ENCODE measurements at regions not wholly inside any gene's neighbourhood (a gene's known extent, or its start where the extent isn't known, plus 50 kb on each side); places are given as distances from the start of the nearest gene placed in this dataset.

DNA sequence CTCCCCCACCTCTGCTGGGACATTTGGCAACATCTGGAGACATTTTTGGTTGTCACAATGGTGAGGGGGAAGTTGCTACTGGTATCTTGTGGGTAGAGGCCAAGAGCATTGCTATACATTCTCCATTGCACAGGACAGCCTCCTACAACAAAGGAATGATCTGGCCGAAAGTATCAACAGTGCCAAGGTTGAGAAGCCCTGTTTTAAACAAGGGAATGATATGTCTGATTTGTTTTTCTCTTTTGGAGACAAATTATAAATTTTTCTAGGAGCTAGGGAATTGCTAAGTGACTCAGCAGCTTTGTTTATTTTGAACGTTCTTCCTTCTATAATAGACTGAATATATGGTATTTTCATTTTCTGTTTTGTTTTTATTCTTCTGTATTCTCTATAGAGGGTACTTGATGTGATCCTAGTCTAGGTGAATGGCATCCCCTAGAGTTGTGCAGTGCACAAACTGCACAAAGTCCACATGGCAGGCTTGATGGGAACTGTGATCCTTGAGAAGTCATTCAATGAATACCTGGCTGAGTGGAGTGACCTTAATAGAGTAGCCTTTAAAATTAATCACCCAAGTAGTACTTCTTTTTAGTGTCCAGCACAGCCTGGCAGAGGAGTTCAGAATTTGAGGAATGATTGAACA, 288.6 kb upstream of the USP24 start:
- DNase-seq (ENCODE audit: low read depth in 1 of 2, low spot score in 1 of 2): no peak

DNA sequence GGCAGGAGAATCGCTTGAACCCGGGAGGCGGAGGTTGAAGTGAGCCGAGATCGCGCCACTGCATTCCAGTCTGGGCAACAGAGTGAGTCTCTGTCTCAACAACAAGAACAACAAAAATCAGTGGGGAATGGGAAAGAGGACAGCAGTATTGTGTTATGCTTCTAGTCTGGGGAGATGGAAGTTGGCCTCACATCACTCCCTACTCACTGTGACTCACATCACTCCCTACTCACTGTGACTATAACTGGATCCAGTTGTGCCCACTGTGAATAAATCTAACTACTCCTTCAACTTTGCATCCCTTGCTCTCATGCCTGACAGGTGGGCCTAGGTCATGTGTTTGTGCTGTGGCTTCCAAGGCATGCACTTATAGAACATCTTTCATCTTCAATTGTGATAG, 285.4 kb upstream of the USP24 start:
- DNase-seq (ENCODE audit: low read depth in 1 of 2, low spot score in 1 of 2): no peak

DNA sequence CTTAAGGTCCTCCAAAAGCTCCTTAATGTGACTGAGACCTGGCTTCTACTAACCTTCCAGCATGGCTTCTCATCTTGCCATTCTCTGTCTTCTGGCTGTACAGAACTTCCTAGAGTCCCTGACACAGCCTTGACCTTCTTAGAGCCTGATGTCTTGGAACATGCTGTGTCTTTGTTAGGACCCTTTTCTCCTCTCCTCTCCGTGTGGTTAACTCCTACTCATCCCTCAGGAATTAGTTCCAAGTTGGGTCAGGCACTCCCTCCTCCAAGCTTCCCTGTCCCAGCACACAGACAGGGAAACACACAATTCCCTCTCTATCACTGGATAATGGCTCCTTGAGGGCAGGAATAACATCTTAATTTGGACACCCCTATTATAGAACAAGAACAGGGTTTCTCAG, 275.4 kb upstream of the USP24 start:
- DNase-seq (ENCODE audit: low read depth in 1 of 2, low spot score in 1 of 2): no peak

DNA sequence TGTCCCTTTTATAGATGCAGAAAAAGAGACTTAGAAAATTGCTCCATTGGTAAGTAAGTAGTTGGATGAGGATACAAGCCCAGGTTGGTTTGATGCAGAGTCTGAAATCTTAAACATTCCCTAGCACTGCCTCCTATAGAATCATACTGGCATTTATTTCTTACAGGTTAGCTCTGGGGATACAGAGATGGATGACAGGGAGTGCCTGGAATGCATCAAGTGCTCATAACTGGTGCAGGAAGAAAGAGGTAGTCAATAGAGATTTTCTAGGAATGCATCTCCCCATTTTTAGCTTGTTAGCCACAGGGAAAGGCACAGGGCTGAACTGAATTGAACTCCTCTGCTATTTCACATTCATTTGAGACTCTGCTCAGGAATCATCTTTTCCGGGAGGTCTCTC, 269.0 kb upstream of the USP24 start:
- DNase-seq (ENCODE audit: low read depth in 1 of 2, low spot score in 1 of 2): no peak

DNA sequence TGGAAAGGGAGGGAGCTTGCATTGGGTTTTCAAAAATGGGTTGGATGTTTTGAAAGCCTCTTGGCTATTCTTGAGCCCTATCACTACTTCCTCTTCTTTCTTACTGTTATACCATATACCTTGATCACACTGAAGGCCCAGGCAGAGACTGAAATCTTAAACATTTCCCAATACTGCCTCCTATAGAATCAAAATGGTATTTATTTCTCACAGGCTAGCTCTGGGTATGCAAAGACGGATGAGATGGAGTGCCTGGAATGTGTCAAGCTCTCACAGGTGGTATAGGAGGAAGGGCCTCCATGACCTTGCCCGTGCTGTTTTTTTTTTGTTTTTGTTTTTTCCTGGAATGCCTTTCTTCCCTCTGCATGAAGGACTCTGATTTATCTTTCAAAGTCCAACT, 268.4 kb upstream of the USP24 start:
- no peak for DNase-seq (ENCODE audit: low read depth in 1 of 2, low spot score in 1 of 2)

DNA sequence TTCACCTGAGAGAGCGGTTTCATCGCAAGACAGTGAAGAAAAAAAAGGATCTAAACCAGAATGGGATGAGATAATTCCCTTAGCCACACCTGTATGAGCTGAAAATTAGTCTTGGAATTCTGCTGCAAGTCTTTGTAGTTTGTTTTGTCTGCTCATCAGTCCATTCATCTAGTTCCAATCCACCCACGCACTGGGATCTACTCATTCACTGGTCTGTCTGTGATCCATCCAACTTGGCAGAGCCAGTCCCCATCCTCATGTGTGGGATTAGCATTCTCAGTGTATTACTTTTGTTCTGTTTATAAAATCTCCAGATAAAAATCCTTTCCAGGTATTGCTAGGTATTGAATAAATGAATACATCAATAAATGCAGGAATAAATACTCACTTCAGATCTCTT, 266.5 kb upstream of the USP24 start:
- no peak for DNase-seq (ENCODE audit: low read depth in 1 of 2, low spot score in 1 of 2)

DNA sequence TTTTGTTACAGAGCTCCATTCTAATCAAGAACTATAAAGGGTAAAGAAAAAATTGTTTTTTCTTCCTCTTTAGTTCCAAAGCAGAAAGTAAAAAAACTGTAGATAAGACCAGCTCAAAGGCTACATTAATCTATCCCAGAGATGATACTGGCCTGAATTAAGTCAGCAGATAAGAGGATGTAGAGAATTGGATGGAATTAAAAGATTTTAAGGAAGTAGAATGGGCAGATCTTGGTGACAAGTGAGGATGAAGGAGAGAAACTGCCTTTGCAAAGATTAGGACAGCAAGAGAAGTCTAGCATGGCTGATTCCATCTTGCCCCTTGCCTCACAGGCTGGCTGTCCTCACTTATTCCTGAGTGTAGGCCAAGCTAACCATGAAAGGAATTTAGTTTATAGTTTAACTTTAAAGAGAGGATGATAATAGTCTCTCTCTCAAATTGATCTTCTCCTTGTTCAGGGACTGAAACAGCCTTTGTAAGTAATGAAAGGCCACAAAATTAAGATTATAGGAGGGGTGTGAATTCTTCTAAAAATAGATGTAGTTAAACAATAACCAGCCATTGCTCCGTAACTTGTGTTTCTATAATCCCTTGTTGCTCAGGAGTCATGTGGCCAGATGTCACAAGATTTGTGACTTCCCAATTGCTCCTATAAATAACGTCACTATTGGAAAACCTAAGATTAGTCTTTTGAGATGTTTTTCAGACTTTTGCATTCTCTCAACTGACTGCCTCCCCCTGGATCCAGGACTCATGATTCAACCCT, 265.0 kb upstream of the USP24 start:
- DNase-seq (ENCODE audit: low read depth in 1 of 2, low spot score in 1 of 2): no peak

DNA sequence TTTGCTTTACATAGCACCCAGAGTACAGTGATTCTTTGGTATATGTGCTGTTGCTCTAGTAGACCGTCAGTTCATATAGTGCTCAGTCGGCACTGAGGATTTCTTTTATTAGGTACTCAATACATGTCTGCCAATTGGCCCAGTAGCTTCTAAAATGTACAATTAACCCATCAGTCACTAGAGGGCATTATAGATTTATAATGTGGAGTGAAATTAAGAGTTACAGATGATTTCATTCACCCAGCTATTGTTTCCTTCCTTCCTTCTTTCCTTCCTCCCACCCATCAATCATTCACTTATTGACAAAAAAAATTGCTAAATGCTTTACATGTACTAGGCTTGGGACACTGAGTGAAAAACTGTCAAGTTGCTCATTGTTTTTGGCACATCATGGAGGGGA, 263.6 kb upstream of the USP24 start:
- DNase-seq (ENCODE audit: low read depth in 1 of 2, low spot score in 1 of 2): no peak

DNA sequence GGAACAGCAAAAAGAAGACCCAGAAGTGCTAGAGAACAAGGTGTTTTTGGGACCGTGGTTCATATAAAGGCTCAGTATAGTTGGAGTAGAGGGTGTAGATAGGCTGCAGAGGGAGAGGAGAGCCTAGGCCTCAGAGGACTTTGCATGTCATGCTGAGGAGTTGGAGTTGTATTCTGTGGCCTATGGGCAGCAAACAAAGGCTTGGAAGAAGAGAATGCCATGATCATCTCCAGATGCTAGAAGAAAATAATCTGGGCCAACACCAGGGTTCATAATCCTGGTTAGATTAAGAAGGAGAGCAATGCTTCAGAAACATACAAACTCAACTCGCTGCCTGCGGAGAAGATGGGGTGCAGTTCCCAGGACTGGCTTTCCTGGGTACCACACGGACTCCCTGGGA, 262.8 kb upstream of the USP24 start:
- no peak for DNase-seq (ENCODE audit: low read depth in 1 of 2, low spot score in 1 of 2)

DNA sequence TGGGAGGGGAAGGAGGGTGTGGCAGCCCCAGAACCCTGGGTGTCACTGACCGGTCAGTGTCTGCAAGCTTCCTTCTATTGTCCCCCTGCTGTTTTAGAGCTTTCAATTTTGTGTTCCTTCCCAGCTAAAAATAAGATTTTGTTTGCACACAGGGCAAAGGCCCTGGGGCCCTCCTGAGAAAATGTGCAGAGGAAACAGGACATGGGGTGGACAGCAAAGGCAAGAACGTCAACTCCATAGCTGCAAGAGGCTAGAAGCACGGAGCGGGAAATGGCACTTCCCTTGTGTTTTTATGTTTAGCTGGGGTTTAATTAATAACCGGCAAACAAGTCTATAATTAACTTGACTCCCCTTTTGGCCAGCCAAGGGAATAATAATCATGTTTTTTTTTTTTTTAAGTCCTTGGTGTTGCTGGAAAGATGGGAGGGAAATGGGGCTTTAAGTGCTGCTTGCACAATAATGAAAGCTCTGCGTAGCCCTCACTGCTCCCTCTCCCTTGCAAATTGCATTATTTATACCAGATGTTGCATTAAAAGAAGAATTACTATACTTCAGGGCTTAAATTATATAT, 261.4 kb upstream of the USP24 start:
- DNase-seq (ENCODE audit: low read depth in 1 of 2, low spot score in 1 of 2): no peak

DNA sequence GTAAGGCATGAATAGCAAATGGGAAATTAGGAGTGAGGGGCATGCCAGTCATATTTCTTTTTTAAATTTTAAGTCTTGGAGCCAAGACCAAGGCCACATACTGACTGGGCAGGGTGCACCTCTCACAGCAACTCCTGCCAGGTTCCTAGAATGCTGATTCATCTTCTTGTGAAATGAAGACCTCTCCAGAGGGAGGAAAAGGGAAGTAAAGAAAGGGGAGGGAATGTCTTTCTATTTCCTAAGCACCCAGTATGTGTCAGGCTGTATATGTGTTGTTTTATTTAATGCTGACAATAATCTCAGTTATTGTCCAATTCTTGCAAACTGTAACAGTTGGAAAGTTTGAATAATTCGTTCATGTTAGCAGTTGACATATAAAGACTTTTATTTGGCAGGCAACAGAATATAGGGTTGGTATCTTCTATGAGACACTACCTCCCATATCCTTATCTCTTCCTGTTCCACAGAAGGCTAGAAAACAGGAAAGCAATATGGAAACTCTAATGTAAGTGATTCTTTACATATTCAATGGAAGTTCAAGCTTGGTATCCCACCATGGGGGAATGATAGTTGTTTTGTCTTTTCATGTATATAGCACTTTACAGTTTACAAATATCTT, 259.1 kb upstream of the USP24 start:
- DNase-seq (ENCODE audit: low read depth in 1 of 2, low spot score in 1 of 2): no peak

DNA sequence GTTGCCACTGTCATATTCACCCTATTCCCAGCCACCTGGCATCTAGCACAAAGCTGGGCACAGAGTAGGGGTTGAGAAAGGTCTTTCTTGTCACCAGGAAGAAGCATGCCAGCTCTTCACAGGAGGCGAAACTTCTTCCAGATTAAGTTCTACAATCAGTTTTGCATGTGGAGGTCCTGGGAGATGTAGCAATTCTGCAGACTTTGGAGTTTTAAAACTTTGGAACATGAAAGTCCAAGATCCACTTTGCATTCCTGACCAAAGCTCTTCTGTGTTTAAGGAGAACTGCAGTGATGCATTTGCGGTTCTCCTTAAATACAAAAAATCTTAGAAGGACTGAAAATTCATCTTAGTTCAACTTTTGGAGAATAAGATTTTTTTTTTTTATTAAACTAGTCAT, 258.5 kb upstream of the USP24 start:
- no peak for DNase-seq (ENCODE audit: low read depth in 1 of 2, low spot score in 1 of 2)

DNA sequence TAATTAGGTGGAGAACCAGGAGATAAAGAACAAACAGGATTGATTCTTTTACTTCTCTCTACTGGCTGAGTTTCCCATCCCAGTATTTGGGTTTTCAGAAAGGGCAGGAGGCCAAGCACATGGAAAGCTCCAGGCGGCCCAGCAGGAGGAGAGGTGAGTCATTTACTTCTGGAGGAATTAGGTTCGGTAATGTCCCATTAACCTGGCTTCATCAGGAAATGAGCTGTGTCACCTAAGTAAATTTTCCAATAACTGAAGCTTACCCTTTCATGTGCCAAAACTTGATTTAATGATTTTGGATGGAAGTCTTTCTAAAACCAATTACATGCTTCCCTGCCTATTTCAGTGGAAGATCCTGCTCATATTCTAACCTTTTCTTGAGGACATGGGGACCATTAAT, 257.6 kb upstream of the USP24 start:
- no peak for DNase-seq (ENCODE audit: low read depth in 1 of 2, low spot score in 1 of 2)

DNA sequence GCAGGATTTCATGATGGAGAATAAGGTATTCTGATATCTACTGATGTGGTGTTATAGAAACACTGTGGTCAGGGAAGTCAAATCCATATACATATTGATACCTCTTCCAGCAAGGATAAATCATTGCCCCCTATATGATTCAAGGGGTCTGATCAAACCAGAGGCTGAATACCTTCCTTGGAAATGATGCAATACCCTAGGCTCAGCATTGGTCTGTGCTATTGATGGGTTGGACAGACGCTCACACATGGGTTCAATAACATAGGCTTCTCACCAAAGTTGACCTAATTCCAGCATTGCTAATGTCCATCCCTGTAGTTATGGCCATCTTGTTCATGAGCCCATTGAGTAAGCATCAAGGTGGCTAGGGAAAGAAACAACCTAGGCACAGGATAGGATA, 257.0 kb upstream of the USP24 start:
- no peak for DNase-seq (ENCODE audit: low read depth in 1 of 2, low spot score in 1 of 2)

DNA sequence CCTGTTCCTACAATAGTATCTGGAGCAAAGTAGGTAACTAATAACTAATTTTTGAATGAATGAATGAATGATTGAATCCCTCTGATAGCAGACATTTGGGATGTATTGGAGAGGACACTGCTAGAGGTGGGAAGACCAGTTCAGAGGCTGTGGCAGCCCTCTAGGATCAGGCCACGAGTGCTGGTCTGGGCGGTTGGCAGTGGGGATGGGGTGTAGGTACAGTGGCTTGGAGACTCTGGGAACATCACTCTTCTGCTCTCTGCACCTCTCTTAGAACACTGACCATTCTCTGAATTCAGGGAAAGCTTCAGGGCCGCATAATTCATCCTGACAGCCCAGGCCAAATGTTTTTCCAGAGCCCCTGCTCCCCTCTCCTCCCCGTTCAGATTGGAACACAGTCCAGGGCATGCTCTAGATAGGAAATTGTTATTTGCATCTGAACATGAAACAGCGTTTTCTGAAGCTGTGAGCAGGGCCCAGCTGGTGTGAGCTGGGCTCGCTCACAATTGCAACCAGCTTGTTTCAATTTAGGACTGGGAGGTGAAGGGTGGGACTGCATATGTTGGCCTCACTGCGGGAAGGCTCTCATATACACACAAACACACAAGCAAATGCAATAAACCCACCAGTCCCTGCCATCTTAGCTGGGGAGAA, 253.1 kb upstream of the USP24 start:
- DNase-seq (ENCODE audit: low read depth in 1 of 2, low spot score in 1 of 2): no peak

DNA sequence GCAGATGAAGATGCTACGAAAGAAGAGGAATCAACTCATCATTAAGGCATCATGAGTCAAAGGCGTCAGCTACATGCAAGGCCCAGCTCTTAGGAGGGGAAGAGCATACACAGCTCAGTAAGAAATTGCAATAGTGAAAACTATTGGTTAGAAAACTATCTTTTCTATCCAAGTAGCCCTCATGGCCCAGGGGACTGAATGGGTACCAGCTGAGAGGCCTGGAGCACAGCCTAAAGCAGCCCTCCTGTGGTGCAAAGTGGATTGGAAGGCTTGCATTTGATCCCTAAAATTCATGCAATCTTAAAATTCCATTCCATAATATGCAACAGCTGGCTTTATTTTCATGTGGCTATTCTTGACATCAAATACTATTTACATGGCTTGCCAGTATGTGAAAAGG, 251.8 kb upstream of the USP24 start:
- DNase-seq (ENCODE audit: low read depth in 1 of 2, low spot score in 1 of 2): no peak

DNA sequence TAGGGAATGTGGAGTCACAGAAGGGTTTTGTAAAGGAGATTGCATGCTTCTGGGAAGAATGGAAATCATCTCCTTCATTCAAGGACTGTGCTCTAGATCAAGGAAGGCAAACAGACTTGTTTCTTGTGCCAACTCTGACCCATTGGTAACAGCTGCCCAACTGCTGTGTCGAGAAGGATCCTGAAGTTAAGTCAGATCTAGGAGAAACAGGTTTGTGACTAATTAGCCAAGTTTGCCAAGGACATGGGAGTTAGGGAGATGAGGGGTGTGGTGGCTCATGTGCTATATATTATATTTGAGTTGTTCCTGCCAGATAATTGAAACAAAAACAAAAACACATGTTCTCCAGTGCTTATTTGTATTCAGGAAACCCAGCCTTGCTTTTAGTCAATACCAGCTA, 251.2 kb upstream of the USP24 start:
- no peak for DNase-seq (ENCODE audit: low read depth in 1 of 2, low spot score in 1 of 2)

DNA sequence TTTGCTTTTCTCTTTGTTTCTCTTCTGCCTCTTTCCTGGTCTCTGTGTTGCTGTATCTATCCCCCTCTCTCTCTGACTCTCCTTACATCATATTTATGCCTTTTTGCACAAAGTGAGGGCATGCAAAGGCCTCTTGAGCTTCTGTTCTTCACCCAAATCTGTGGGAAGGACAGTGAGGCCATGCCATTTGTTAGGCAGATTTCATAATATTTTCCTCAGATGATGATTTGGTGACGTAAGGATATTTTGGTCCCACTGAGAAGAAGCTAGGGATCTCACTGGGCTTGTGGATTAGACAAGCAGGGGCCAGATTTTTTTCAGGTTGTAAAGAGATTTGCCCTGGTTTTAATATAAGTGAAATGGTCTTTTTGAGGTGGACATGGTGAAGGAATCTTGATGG, 249.4 kb upstream of the USP24 start:
- DNase-seq (ENCODE audit: low read depth in 1 of 2, low spot score in 1 of 2): no peak

DNA sequence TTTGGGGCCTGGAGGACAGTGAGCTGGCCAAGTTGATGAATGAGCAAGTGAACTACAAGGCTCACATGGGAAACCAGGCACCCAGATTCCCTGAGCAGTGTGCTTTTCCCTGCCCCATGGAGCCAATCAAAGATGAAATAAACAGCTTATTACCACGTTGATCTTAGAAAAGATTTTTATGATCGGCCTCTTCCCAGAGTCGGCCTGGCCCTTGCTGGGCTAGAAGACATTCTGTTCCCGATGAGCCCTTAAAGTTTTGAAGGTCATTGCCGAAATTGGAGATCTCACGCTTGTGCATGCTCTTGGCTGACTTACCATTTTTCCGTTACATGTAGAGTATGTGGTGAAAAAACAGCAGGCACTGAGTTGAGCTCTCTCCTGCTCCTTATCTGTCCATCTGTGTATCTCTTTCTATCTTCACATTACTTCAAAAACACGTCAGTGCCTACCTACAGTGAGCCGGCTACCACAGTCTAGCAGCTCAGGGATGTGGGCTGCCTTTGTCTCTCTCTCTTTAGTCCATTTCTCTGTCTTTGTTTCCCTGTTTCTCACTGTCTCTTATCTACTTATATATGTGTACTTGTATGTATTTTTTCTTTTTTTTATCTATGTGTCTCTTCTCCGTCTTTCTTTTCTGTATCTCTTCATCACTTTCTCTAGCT, 248.8 kb upstream of the USP24 start:
- no peak for DNase-seq (ENCODE audit: low read depth in 1 of 2, low spot score in 1 of 2)

DNA sequence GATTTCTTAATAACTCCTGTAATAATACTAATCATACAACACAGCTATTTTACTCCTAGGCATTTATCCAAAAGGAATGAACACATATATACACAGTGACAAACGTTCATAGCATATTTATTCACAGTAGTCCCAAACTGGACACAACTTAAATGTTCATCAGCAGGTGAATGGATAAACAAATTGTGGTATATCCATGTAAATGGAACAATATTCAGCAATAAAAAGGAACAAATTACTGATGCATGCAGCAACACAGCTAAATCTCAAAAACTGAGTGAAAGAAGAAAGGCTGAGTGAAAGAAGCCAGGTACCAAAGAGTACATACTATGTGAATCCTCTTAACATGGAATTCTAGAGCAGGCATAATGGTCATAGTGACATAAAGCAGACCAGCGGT, 242.7 kb upstream of the USP24 start:
- DNase-seq (ENCODE audit: low read depth in 1 of 2, low spot score in 1 of 2): no peak

DNA sequence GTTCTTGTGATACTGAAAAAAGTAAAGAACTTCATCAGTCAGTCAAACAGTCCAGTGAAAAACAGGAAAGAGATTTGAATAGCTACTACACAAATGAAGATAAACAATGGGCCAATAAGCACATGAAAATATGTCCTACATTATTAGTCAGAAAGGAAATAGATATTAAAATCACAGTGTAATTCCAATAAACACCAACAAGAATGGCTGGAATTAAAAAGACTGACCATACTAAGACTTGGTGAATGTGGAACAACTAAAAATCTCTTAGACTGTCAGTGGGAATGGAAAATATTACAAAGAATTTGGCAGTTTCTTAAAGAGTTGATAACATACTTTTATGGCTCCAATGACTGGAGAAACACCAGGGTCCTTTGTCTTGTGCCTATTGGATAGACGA, 241.8 kb upstream of the USP24 start:
- no peak for DNase-seq (ENCODE audit: low read depth in 1 of 2, low spot score in 1 of 2)
